K562 (cell line): ENCODE measurements at regions not wholly inside any gene's neighbourhood (a gene's known extent, or its start where the extent isn't known, plus 50 kb on each side); places are given as distances from the start of the nearest gene placed in this dataset.

Experiments used
- ATAC-seq: fragments of 200-7000 bp; cut with Tn5 transposase; 3 replicates; pipeline ENCODE4 v1.9.1; 2020; ENCODE audit warnings: moderate library complexity
- BruUV-seq: library from RNA; stranded (reverse); fragments of 400-500 nt; replicated peaks from 2 replicates; lab custom pipeline; 2021; lab: Mats Ljungman, UMichigan
- CTCF ChIA-PET: fragments of 300-600 bp; formaldehyde crosslinking; extraction: SDS; loops from one replicate; lab custom pipeline; 2021; ENCODE audit warnings: low intra/inter-chr PET ratio; lab: Yijun Ruan, JAX
- POLR2A ChIA-PET: fragments of 300-600, 350-650 bp; sonication (Branson Sonifier 250); formaldehyde crosslinking; extraction: SDS; loops from one replicate; lab custom pipeline; 2021; ENCODE audit warnings: antibody characterized with exemption, inconsistent platforms; lab: Yijun Ruan, JAX
- DNase-seq, 4 experiments: peaks; one replicate each; pipeline versions ENCODE4 v3.0.0 to v3.0.0-alpha.2; 2011 to 2018; ENCODE audit warnings: low spot score in 3 of 4, mixed read lengths in 3 of 4; ENCODE audit errors: extremely low read depth in 1 of 4
- FAIRE-seq: peaks from 2 replicates; lab custom pipeline; 2011; peaks lifted over from hg19 to GRCh38; lab: Jason Lieb, UNC
- H2AFZ ChIP-seq: 2 replicates; pipeline ENCODE4 v1.6.0; 2011; ENCODE audit warnings: low read depth, low read length, control low read depth, inconsistent platforms
- H3K27ac ChIP-seq: fragments of 200-600 bp; 3 replicates; pipeline ENCODE4 v1.8.0; 2011; ENCODE audit warnings: low read depth, mild to moderate bottlenecking, control low read depth, inconsistent platforms, low read length, moderate library complexity, mixed read lengths; ENCODE audit errors: extremely low read depth
- H3K27me3 ChIP-seq, 2 experiments: fragments of 300-600 bp in 1 of 2; 2 replicates in 1 of 2; 3 replicates in 1 of 2; pipeline versions ENCODE4 v1.6.0 to v1.8.0; 2011; ENCODE audit warnings: inconsistent platforms in 2 of 2, low read length in 2 of 2, mild to moderate bottlenecking in 1 of 2, mixed read lengths in 1 of 2, moderate library complexity in 1 of 2; ENCODE audit not compliant: control insufficient read depth in 2 of 2, insufficient read depth in 2 of 2
- H3K36me3 ChIP-seq: fragments of 300-600 bp; 3 replicates; pipeline ENCODE4 v1.8.0; 2011; ENCODE audit warnings: mild to moderate bottlenecking, low read length, inconsistent platforms; ENCODE audit not compliant: control insufficient read depth, insufficient read depth
- H3K4me1 ChIP-seq, 2 experiments: fragments of 200-600 bp in 1 of 2; replicated peaks in 1 of 2; 2 replicates in 1 of 2; 3 replicates in 1 of 2; pipeline versions ENCODE4 v1.5.1 to v1.8.0; 2011; ENCODE audit warnings: inconsistent platforms in 2 of 2, low read length in 2 of 2, mild to moderate bottlenecking in 1 of 2, mixed read lengths in 1 of 2, moderate library complexity in 1 of 2; ENCODE audit not compliant: control insufficient read depth in 2 of 2, insufficient read depth in 2 of 2
- H3K4me2 ChIP-seq: 2 replicates; pipeline ENCODE4 v1.6.1; 2011; ENCODE audit warnings: low read length, control low read depth, inconsistent platforms, mixed read lengths; ENCODE audit not compliant: insufficient read depth
- H3K4me3 ChIP-seq: fragments of 200-600 bp; sonication (generic), shearing (Covaris generic); 2 replicates; pipeline ENCODE4 v1.5.1; 2016; ENCODE audit warnings: control low read depth, inconsistent platforms
- H3K79me2 ChIP-seq: fragments of 200-600 bp; 3 replicates; pipeline ENCODE4 v1.8.0; 2011; ENCODE audit warnings: low read length, inconsistent platforms; ENCODE audit not compliant: control insufficient read depth, insufficient read depth
- H3K9ac ChIP-seq, 2 experiments: 2 replicates each; pipeline versions ENCODE4 v1.6.0 to v1.6.1; 2011; ENCODE audit warnings: low read depth in 2 of 2, low read length in 2 of 2, control low read depth in 1 of 2, inconsistent platforms in 1 of 2, mild to moderate bottlenecking in 1 of 2, mixed read lengths in 1 of 2; ENCODE audit not compliant: insufficient read depth in 1 of 2
- H3K9me1 ChIP-seq: one replicate; pipeline ENCODE4 v1.6.0; 2011; ENCODE audit warnings: inconsistent platforms, mild to moderate bottlenecking, low read length, moderate library complexity; ENCODE audit not compliant: control insufficient read depth, insufficient read depth
- H3K9me3 ChIP-seq: replicated peaks from 2 replicates; pipeline ENCODE4 v1.5.1; 2011; ENCODE audit warnings: low read depth, low read length, inconsistent platforms; ENCODE audit not compliant: control insufficient read depth, insufficient read depth
- H4K20me1 ChIP-seq: replicated peaks from 2 replicates; pipeline ENCODE4 v1.6.1; 2011; ENCODE audit warnings: low read length, inconsistent platforms, mixed read lengths; ENCODE audit not compliant: control insufficient read depth, insufficient read depth
- ATF3 ChIP-seq, 2 experiments: fragments of 450-650 bp in 1 of 2; sonication (generic) in 1 of 2; formaldehyde crosslinking in 1 of 2; IDR thresholded peaks in 1 of 2; conservative IDR thresholded peaks in 1 of 2; 2 replicates each; pipeline versions ENCODE4 v1.6.1 to v1.8.1; 2016 to 2023; ENCODE audit warnings: mild to moderate bottlenecking in 2 of 2, moderate library complexity in 2 of 2, inconsistent platforms in 1 of 2, missing genetic modification reagents in 1 of 2
- DACH1 ChIP-seq: fragments of 450-650 bp; IDR thresholded peaks from 2 replicates; pipeline ENCODE4 v1.6.1; 2018; ENCODE audit not compliant: partially characterized antibody
- FOXK2 ChIP-seq, 2 experiments: fragments of 450-650 bp; IDR thresholded peaks in 1 of 2; conservative IDR thresholded peaks in 1 of 2; 2 replicates each; pipeline ENCODE4 v1.6.1; 2016; ENCODE audit warnings: low read depth in 2 of 2, mild to moderate bottlenecking in 1 of 2
- IRF1 ChIP-seq: sonication (generic); formaldehyde crosslinking; IDR thresholded peaks from 2 replicates; pipeline ENCODE4 v1.8.0; 2022; ENCODE audit warnings: missing genetic modification reagents, mild to moderate bottlenecking, borderline replicate concordance
- NR2F6 ChIP-seq: fragments of 450-650 bp; formaldehyde crosslinking; IDR thresholded peaks from 2 replicates; pipeline ENCODE4 v1.4.0; 2020; ENCODE audit warnings: mild to moderate bottlenecking
- ZNF318 ChIP-seq, 2 experiments: fragments of 450-650 bp; IDR thresholded peaks; 2 replicates each; pipeline ENCODE4 v1.6.1; 2016; ENCODE audit warnings: mild to moderate bottlenecking in 2 of 2, borderline replicate concordance in 1 of 2, low read depth in 1 of 2, moderate library complexity in 1 of 2
- WGBS: fragments of 100-300 bp; shearing (Covaris generic); methylation state at CpG from one replicate; pipeline ENCODE4 v1.1.6; 2016; ENCODE audit warnings: low coverage, mixed read lengths; ENCODE audit not compliant: insufficient coverage; ENCODE audit errors: missing lambda C conversion rate; 5-methylcytosine and 5-hydroxymethylcytosine counted together
- in situ Hi-C: fragments of 300-500 bp; cut with MboI; formaldehyde crosslinking; loops from 4 replicates; pipeline ENCODE4 v1.15.0; 2018; ENCODE audit warnings: inconsistent platforms, mixed read lengths
- intact Hi-C: fragments of 100-400 bp; cut with micrococcal nuclease; formaldehyde crosslinking; loops from 2 replicates; pipeline ENCODE4 v1.14.2; 2022

GRCh38 chr2:240220371-240220770 is 79.9 kb upstream of the OTOS start:
- Histone ChIP-seq H3K4me1 (no peaks in the 10 kb centered on the region), H4K20me1 (no peaks in the 10 kb centered on the region), H3K79me2 (no peaks in the 10 kb centered on the region), H3K36me3 (no peaks in the 10 kb centered on the region), H3K27me3 (peaks cover 0 to 6% of the 10 kb centered on the region in 2 experiments; a peak in 2 of 5 replicates), H3K27ac (no peak overlapping the region), H3K9me3 (no peaks in the 10 kb centered on the region), H3K4me2 (no peak overlapping the region), H3K9me1 (no peaks in the 10 kb centered on the region), H3K9ac (no peak overlapping the region), H2AFZ (no peak overlapping the region), H3K4me3 (no peak overlapping the region)
- DNase-seq (no peak), FAIRE-seq (no peak), ATAC-seq (no peak)
- CTCF ChIA-PET, result no interaction called here
- no TSS peak for BruUV-seq
- intact Hi-C loops, result no loop called here
- 0% methylated on average over 3 of the region's 3 CpGs for WGBS
- in situ Hi-C loops, result no loop called here
- TF ChIP-seq DACH1 (no peak), ZNF318 (IDR thresholded peaks at IDR 0.05; ENCODE audit: borderline replicate concordance in 1 of 2, low read depth in 1 of 2) (no peak), FOXK2 (conservative IDR thresholded peaks at IDR 0.05 in 1 of 2, IDR thresholded peaks at IDR 0.05 in 1 of 2; ENCODE audit: low read depth in 2 of 2) (no peak), NR2F6 (no peak), ATF3 (IDR thresholded peaks at IDR 0.05) (no peak), ATF3 (CRISPR knock-in tag; conservative IDR thresholded peaks at IDR 0.05) (no peak), IRF1 (CRISPR knock-in tag) (no peak)
- POLR2A ChIA-PET, result no interaction called here
